ENCODE measurements at regions not wholly inside any gene's neighbourhood (a gene's known extent, or its start where the extent isn't known, plus 50 kb on each side); places are given as distances from the start of the nearest gene placed in this dataset.

DNA sequence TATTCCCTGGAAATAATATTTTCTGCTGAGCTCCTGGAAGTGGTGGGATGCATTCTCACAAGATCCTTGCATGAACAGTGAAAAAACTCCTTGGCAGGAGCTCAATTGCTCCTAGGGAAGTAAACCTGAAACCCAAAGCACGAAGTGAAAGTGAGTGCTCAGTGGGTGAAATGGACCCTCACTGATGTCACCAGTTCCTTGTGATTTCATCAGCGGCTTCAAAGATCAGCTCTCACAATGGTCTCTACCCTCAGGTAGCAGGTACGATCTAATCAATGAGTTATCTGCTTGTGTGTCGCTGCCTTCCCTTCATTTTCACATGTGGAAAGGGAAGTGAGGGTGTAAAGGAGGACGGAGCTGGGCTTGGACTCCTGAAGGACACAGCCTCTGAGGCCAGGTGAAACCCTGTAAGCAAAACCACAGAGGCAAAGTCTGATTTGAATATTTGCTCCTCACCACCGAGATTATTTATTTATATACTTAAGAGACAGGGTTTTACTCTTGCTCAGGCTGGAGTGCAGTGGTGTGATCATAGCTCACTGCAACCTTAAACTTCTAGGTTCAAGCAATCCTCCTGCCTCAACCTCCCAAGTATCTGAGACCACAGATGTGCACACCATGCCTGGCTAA, 255.4 kb upstream of the LYZL1 start:
- no peak for DNase-seq (ENCODE audit: low read depth)
- no peak overlapping the region for H3K4me3 ChIP-seq (ENCODE audit: control insufficient read depth, low read depth, low read length)
- TF ChIP-seq, protein P1, sequence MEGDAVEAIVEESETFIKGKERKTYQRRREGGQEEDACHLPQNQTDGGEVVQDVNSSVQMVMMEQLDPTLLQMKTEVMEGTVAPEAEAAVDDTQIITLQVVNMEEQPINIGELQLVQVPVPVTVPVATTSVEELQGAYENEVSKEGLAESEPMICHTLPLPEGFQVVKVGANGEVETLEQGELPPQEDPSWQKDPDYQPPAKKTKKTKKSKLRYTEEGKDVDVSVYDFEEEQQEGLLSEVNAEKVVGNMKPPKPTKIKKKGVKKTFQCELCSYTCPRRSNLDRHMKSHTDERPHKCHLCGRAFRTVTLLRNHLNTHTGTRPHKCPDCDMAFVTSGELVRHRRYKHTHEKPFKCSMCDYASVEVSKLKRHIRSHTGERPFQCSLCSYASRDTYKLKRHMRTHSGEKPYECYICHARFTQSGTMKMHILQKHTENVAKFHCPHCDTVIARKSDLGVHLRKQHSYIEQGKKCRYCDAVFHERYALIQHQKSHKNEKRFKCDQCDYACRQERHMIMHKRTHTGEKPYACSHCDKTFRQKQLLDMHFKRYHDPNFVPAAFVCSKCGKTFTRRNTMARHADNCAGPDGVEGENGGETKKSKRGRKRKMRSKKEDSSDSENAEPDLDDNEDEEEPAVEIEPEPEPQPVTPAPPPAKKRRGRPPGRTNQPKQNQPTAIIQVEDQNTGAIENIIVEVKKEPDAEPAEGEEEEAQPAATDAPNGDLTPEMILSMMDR (conservative IDR thresholded peaks at IDR 0.05; ENCODE audit: control insufficient read depth, insufficient read depth, low read depth, low read length), result no peak

DNA sequence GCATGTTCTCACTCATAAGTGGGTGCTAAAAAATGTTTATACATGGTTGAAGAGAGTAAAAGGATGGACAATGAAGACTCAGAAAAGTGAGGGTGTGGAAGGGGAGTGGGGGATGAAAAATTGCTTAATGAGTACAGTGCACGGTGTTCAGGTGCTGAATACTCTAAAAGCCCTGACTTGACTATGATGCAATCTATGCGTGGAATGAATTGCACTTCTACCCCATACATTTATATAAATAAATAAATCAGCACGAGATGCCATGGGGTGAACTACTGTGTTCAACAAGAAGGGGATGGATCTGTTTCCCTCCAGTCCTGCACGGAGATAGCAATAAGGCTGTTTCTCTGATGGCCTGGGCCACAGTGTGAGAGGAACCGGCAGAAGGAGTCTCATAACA, 254.3 kb upstream of the LYZL1 start:
- no peak for DNase-seq (ENCODE audit: low read depth)
- TF ChIP-seq, protein P1 (conservative IDR thresholded peaks at IDR 0.05; ENCODE audit: control insufficient read depth, insufficient read depth, low read depth, low read length), result no peak

DNA sequence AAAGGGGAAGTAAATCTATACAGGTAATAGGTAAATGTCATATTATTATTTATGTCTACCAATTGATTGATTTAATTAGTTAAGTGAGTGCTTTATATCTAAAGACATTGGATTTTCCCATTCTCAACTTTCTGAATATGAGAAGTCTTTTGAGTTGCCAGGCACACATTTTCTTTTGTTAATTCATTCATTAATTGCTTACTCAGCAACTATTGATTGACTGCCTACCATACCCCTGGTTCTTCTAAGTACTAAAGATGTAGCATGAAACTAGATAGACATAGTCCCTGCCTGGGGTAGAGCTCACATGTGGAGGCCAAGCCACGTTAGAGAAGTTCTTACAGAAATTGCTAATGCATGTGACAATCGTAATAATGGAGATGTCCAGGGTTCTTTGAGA, 253.1 kb upstream of the LYZL1 start:
- no peak overlapping the region for H3K4me3 ChIP-seq (ENCODE audit: control insufficient read depth, low read depth, low read length)
- no peak for DNase-seq (ENCODE audit: low read depth)
- TF ChIP-seq, protein P1 (conservative IDR thresholded peaks at IDR 0.05; ENCODE audit: control insufficient read depth, insufficient read depth, low read depth, low read length), result no peak

More for the DNA sequence above, 254.3 kb upstream of the LYZL1 start:
- no peak overlapping the region for H3K4me3 ChIP-seq (ENCODE audit: control insufficient read depth, low read depth, low read length)

DNA sequence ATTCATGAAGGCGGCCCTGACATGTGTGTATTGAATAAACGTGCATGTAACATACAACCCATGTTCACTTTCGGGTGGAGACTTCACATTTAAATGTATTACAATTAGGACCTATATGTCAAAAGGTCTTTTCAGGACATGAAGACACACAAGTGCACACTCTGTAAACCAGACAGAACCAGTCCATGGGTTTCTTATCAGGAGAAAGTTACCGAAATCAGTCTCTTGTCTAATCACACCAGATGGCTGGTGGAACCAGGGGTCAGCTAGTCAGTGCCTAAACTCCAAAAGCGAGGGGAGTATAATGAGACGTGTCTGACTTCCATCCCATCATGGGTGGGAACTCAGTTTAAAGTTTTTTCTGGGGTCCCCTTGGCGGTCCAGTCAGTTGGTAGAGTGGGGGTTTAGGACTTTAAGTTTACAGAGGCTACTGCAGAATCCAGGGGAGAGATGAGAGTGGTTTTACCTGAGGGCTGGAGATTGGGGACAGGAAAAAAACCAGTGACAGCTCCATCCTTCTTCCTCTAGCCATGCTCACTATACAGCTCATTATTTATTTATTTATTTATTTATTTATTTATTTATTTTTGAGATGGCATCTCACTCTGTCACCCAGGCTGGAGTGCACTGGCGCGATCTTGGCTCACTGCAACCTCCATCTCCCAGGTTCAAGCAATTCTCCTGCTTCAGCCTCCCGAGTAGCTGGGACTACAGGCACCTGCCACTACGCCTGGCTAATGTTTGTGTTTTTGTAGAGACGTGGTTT, 251.3 kb upstream of the LYZL1 start:
- no peak for DNase-seq (ENCODE audit: low read depth)
- TF ChIP-seq, protein P1 (conservative IDR thresholded peaks at IDR 0.05; ENCODE audit: control insufficient read depth, insufficient read depth, low read depth, low read length), result no peak

DNA sequence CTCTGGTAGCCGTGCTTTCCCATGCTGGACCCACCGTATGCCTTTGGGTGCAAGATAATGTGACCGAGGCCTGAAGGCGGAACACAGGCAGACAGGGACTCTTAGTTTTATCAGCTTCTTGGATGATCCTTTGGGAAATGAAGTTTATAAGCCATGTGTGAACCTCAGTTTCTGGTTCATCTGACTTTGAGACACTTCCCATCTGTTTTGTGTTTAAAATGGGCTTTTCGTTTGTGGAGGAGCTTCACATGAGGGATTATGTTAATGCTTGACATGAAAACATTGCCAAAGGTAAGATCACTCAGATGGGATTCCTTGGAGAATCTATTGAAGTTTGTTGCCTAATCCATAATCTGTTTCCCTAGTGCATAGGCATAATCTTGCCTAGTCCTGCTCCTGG, 249.8 kb upstream of the LYZL1 start:
- H3K4me3 ChIP-seq (ENCODE audit: control insufficient read depth, low read depth, low read length), result no peak overlapping the region
- TF ChIP-seq, protein P1 (conservative IDR thresholded peaks at IDR 0.05; ENCODE audit: control insufficient read depth, insufficient read depth, low read depth, low read length), result no peak
- DNase-seq (ENCODE audit: low read depth), result no peak

More for the DNA sequence above, 251.3 kb upstream of the LYZL1 start:
- no peak overlapping the region for H3K4me3 ChIP-seq (ENCODE audit: control insufficient read depth, low read depth, low read length)

DNA sequence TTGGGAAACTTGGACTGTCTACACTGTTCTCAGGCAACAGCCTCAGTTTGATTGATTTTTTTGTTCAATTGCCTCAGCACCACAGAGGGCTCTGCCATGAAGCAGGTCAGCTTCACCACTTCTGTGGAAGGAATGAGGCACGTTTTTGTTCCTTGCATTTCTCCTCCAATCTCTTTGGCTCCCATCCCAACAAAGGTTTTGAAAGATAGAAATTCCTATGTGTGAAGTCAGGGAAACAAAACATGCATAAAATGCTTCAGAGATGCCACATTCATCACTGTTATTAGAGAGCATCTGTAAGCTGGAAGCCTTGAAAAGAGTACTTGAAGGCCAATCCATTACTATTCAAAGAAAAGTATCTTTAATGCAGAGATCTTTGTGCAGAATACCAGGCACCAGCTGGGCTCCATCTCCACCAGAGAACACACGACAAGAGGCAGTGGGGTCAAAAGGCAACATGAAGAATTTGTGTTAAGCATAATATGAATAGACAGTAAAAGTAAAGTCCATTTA, 249.1 kb upstream of the LYZL1 start:
- TF ChIP-seq, protein P1 (conservative IDR thresholded peaks at IDR 0.05; ENCODE audit: control insufficient read depth, insufficient read depth, low read depth, low read length), result no peak
- H3K4me3 ChIP-seq (ENCODE audit: control insufficient read depth, low read depth, low read length), result no peak overlapping the region
- DNase-seq (ENCODE audit: low read depth), result peak; percentile 30

All from fibroblast of mammary gland (primary cell).